ENCODE measurements at regions not wholly inside any gene's neighbourhood (a gene's known extent, or its start where the extent isn't known, plus 50 kb on each side); places are given as distances from the start of the nearest gene placed in this dataset.

- no peak overlapping the region for H3K27ac Mint-ChIP-seq
- H3K4me3 Mint-ChIP-seq, result no peak overlapping the region
These were observed 75.6 kb downstream of the PRL start for GRCh38 chr6:22221211-22221610.

GRCh38 chr6:22221630-22222029 lies 75.2 kb downstream of the PRL start:
- Mint-ChIP-seq H3K36me3 (ENCODE audit: low read depth) (no peaks in the 10 kb centered on the region), H3K4me1 (ENCODE audit: low read depth) (no peaks in the 10 kb centered on the region), H3K27ac (no peak overlapping the region), H3K9me3 (no peaks in the 10 kb centered on the region), H3K27me3 (no peaks in the 10 kb centered on the region), H3K4me3 (no peak overlapping the region)
- no peak for DNase-seq

More at GRCh38 chr6:22221211-22221610, 75.6 kb downstream of the PRL start:
- DNase-seq, result no peak
- H3K9me3 Mint-ChIP-seq, result no peaks in the 10 kb centered on the region
- H3K4me1 Mint-ChIP-seq (ENCODE audit: low read depth), result no peaks in the 10 kb centered on the region
- H3K27me3 Mint-ChIP-seq, result no peaks in the 10 kb centered on the region
- no peaks in the 10 kb centered on the region for H3K36me3 Mint-ChIP-seq (ENCODE audit: low read depth)

GRCh38 chr6:22222469-22222868 lies 74.4 kb downstream of the PRL start:
- no peak for DNase-seq
- Mint-ChIP-seq H3K9me3 (no peaks in the 10 kb centered on the region), H3K27ac (no peak overlapping the region), H3K4me3 (no peak overlapping the region), H3K27me3 (no peaks in the 10 kb centered on the region), H3K36me3 (ENCODE audit: low read depth) (no peaks in the 10 kb centered on the region), H3K4me1 (ENCODE audit: low read depth) (no peaks in the 10 kb centered on the region)

- H3K4me3 Mint-ChIP-seq, result no peak overlapping the region
- H3K27ac Mint-ChIP-seq, result no peak overlapping the region
- no peak for DNase-seq
- no peaks in the 10 kb centered on the region for H3K36me3 Mint-ChIP-seq (ENCODE audit: low read depth)
- no peaks in the 10 kb centered on the region for H3K27me3 Mint-ChIP-seq
- H3K9me3 Mint-ChIP-seq, result no peaks in the 10 kb centered on the region
- no peaks in the 10 kb centered on the region for H3K4me1 Mint-ChIP-seq (ENCODE audit: low read depth)
These were observed 68.8 kb downstream of the PRL start for GRCh38 chr6:22227824-22228610.

GRCh38 chr6:22231050-22231449 lies 65.8 kb downstream of the PRL start:
- H3K4me3 Mint-ChIP-seq, result no peak overlapping the region
- no peaks in the 10 kb centered on the region for H3K9me3 Mint-ChIP-seq
- H3K27ac Mint-ChIP-seq, result no peak overlapping the region
- no peaks in the 10 kb centered on the region for H3K4me1 Mint-ChIP-seq (ENCODE audit: low read depth)
- no peaks in the 10 kb centered on the region for H3K27me3 Mint-ChIP-seq
- no peaks in the 10 kb centered on the region for H3K36me3 Mint-ChIP-seq (ENCODE audit: low read depth)
- no peak for DNase-seq

GRCh38 chr6:22231616-22232015 lies 65.2 kb downstream of the PRL start:
- Mint-ChIP-seq H3K4me1 (ENCODE audit: low read depth) (no peaks in the 10 kb centered on the region), H3K9me3 (no peaks in the 10 kb centered on the region), H3K27ac (no peak overlapping the region), H3K36me3 (ENCODE audit: low read depth) (no peaks in the 10 kb centered on the region), H3K4me3 (no peak overlapping the region), H3K27me3 (no peaks in the 10 kb centered on the region)
- DNase-seq, result no peak

- H3K9me3 Mint-ChIP-seq, result no peaks in the 10 kb centered on the region
- H3K4me3 Mint-ChIP-seq, result no peak overlapping the region
- no peak for DNase-seq
- no peaks in the 10 kb centered on the region for H3K4me1 Mint-ChIP-seq (ENCODE audit: low read depth)
- H3K36me3 Mint-ChIP-seq (ENCODE audit: low read depth), result no peaks in the 10 kb centered on the region
- no peak overlapping the region for H3K27ac Mint-ChIP-seq
- H3K27me3 Mint-ChIP-seq, result no peaks in the 10 kb centered on the region
These were observed 60.0 kb downstream of the PRL start for GRCh38 chr6:22236626-22237414.
